ENCODE measurements at regions not wholly inside any gene's neighbourhood (a gene's known extent, or its start where the extent isn't known, plus 50 kb on each side); places are given as distances from the start of the nearest gene placed in this dataset.

DNA sequence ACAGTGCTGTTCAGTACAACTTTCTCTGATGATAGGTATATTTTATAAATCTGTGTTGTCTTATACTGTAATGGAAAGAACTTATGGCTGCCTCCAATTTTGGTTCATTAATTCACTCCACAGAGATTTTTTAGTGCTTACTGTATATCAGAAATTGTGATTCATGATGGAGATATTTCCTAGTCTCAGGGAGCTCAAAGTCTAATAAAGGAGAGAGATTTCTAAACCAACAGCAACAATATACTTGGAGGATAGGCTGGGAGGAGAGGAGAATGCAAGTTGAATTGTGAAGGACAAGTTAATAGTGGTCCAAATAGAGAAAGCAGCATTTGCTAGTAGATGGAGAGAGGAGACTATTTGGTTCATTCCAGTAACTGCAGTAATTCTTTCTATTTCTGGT, 63.5 kb downstream of the TANC2 start:
- Histone ChIP-seq H3K9me3 (no peaks in the 10 kb centered on the region), H3K27me3 (no peaks in the 10 kb centered on the region), H3K36me3 (no peaks in the 10 kb centered on the region), H3K4me1 (ENCODE audit: control insufficient read depth in 1 of 2, insufficient read depth in 1 of 2, low read depth in 1 of 2, low read length in 1 of 2) (no peaks in the 10 kb centered on the region), H3K4me3 (ENCODE audit: low read depth in 1 of 2, low read length in 1 of 2) (no peak overlapping the region), H3K27ac (no peak overlapping the region)
- TF ChIP-seq, protein P1, sequence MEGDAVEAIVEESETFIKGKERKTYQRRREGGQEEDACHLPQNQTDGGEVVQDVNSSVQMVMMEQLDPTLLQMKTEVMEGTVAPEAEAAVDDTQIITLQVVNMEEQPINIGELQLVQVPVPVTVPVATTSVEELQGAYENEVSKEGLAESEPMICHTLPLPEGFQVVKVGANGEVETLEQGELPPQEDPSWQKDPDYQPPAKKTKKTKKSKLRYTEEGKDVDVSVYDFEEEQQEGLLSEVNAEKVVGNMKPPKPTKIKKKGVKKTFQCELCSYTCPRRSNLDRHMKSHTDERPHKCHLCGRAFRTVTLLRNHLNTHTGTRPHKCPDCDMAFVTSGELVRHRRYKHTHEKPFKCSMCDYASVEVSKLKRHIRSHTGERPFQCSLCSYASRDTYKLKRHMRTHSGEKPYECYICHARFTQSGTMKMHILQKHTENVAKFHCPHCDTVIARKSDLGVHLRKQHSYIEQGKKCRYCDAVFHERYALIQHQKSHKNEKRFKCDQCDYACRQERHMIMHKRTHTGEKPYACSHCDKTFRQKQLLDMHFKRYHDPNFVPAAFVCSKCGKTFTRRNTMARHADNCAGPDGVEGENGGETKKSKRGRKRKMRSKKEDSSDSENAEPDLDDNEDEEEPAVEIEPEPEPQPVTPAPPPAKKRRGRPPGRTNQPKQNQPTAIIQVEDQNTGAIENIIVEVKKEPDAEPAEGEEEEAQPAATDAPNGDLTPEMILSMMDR (IDR thresholded peaks at IDR 0.05) = no peak

DNA sequence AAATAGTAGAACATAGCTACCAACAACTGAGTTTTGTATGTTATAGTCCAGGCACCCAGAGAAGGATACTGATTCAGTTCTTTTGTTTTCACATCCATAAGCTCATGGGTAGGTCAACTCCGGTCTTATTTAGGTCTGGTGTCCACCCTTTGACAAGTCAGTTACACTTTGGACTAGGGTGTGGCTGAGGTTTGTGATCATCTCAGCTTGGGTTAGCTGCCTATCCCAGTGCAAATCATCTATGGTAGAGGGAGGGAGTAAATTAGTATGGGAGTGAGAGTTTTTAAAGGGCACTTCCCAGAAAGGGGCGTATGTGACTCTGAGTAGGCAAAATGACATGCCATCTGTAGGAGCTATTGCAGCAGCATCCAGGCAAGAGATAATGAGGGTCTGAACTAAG, 66.1 kb downstream of the TANC2 start:
- H3K27me3 ChIP-seq = no peaks in the 10 kb centered on the region
- no peaks in the 10 kb centered on the region for H3K4me1 ChIP-seq (ENCODE audit: control insufficient read depth in 1 of 2, insufficient read depth in 1 of 2, low read depth in 1 of 2, low read length in 1 of 2)
- H3K36me3 ChIP-seq = no peaks in the 10 kb centered on the region
- TF ChIP-seq, protein P1 (IDR thresholded peaks at IDR 0.05) = no peak
- no peaks in the 10 kb centered on the region for H3K9me3 ChIP-seq
- H3K27ac ChIP-seq = no peak overlapping the region
- no peak overlapping the region for H3K4me3 ChIP-seq (ENCODE audit: low read depth in 1 of 2, low read length in 1 of 2)

DNA sequence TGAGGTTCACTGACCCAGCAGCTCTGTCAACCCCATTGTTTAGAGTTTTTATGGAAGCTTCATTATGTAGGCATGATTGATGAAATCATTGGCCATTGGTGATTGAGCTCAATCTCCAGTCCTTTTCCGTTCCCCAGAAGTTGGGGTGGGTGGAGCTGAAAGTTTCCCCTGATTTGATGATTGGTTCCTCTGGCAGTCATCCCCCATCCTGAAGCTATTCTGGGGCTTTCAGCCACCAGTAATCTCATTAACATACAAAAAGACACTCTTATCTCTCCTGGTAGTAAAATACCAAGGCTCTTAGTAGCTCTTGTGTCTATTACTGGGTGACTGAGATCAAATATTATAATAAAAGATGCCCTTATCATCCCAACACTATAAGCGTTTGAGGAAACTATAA, 67.1 kb downstream of the TANC2 start:
- TF ChIP-seq, protein P1 (IDR thresholded peaks at IDR 0.05) = no peak
- H3K27me3 ChIP-seq = no peaks in the 10 kb centered on the region
- H3K4me3 ChIP-seq (ENCODE audit: low read depth in 1 of 2, low read length in 1 of 2) = no peak overlapping the region
- H3K27ac ChIP-seq = no peak overlapping the region
- H3K4me1 ChIP-seq (ENCODE audit: control insufficient read depth in 1 of 2, insufficient read depth in 1 of 2, low read depth in 1 of 2, low read length in 1 of 2) = no peaks in the 10 kb centered on the region
- no peaks in the 10 kb centered on the region for H3K36me3 ChIP-seq
- no peaks in the 10 kb centered on the region for H3K9me3 ChIP-seq

DNA sequence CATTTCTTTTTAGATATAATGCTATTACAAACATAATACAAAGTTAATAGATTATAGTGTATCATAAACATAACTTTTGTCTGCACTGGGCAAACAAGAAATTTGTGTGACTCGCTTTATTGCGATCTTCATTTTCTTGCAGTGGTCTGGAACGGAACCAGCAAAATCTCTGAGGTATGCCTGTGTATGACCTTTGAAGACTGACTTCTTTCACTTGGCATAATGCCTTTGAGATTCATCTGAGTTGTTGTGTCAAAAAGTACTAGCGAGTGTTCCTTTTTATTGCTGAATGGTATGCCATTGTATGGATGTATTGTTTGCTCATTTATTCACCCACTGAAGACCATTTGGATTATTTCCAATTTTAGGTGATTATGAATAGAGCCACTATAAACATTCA, 69.2 kb downstream of the TANC2 start:
- no peak overlapping the region for H3K27ac ChIP-seq
- no peaks in the 10 kb centered on the region for H3K27me3 ChIP-seq
- TF ChIP-seq, protein P1 (IDR thresholded peaks at IDR 0.05) = no peak

DNA sequence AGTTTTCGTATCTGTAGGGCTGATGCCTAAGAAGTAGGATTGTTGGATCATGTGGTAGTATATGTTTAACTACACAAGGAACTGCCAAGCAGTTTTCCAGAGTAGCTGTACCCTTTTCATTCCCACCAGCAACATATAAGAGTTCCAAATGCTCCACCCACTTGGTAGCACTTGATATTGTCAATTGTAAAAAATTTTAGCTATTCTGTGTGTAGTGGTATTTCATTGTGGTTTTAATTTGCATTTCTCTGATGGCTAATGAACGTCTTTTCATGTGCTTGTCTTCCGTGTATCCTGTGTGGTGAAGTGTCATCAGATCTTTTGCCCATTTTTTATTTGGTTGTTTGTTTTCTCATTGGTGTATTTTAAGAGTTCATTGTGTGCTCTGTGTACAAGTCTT, 69.7 kb downstream of the TANC2 start:
- TF ChIP-seq, protein P1 (IDR thresholded peaks at IDR 0.05) = no peak
- H3K36me3 ChIP-seq = no peaks in the 10 kb centered on the region
- H3K27me3 ChIP-seq = no peaks in the 10 kb centered on the region
- no peak overlapping the region for H3K27ac ChIP-seq
- no peaks in the 10 kb centered on the region for H3K9me3 ChIP-seq
- no peak overlapping the region for H3K4me3 ChIP-seq (ENCODE audit: low read depth in 1 of 2, low read length in 1 of 2)
- H3K4me1 ChIP-seq (ENCODE audit: control insufficient read depth in 1 of 2, insufficient read depth in 1 of 2, low read depth in 1 of 2, low read length in 1 of 2) = no peaks in the 10 kb centered on the region

More for the DNA sequence above, 69.2 kb downstream of the TANC2 start:
- Histone ChIP-seq H3K4me3 (ENCODE audit: low read depth in 1 of 2, low read length in 1 of 2) (no peak overlapping the region), H3K36me3 (no peaks in the 10 kb centered on the region), H3K4me1 (ENCODE audit: control insufficient read depth in 1 of 2, insufficient read depth in 1 of 2, low read depth in 1 of 2, low read length in 1 of 2) (no peaks in the 10 kb centered on the region), H3K9me3 (no peaks in the 10 kb centered on the region)

DNA sequence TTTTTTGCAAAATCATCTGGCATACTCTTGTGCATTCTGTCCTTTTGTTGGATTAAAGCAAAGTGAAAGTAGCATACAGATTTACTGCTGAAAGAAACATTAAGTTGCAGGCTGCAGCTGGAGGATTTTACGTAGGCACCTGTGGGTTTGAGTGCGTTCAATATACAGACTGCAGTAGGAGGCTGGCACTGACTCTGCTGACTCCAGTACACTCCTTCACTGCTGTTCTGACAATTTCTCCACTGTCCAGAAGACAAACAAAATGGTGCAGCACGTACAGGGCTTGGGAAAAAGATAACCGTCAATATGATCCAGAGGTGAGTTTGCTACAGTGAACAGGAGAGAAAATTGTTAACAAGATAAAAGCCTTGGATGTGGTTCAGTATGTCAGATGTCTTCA, 73.3 kb downstream of the TANC2 start:
- no peak overlapping the region for H3K4me3 ChIP-seq (ENCODE audit: low read depth in 1 of 2, low read length in 1 of 2)
- no peak overlapping the region for H3K27ac ChIP-seq
- no peaks in the 10 kb centered on the region for H3K4me1 ChIP-seq (ENCODE audit: control insufficient read depth in 1 of 2, insufficient read depth in 1 of 2, low read depth in 1 of 2, low read length in 1 of 2)
- no peaks in the 10 kb centered on the region for H3K27me3 ChIP-seq
- TF ChIP-seq, protein P1 (IDR thresholded peaks at IDR 0.05) = no peak
- H3K9me3 ChIP-seq = no peaks in the 10 kb centered on the region
- H3K36me3 ChIP-seq = no peaks in the 10 kb centered on the region

Measured in neutrophil (primary cell).